Thyroid gland (tissue), 4 donors: ENCODE measurements at regions not wholly inside any gene's neighbourhood (a gene's known extent, or its start where the extent isn't known, plus 50 kb on each side); places are given as distances from the start of the nearest gene placed in this dataset.
"Not testable (repeated sequence)": the region's sequence is repeated elsewhere in the genome, so short reads cannot be mapped to it uniquely, and the experiment has no call there.

Source experiments
- DNase-seq, 2 donors: peaks; one replicate each; pipeline ENCODE4 v3.0.0-alpha.2; 2019
- H3K27ac ChIP-seq, 3 donors: fragments of 200-600 bp; sonication (generic); 1 replicate in 2 of 3; 2 replicates in 1 of 3; pipeline ENCODE4 v1.5.1; 2016 to 2019; ENCODE audit warnings: mild to moderate bottlenecking in 1 of 3, moderate library complexity in 1 of 3
- H3K27me3 ChIP-seq: fragments of 200-600 bp; sonication (generic); one replicate; pipeline ENCODE4 v1.5.1; 2019
- H3K36me3 ChIP-seq, 2 donors: fragments of 200-600 bp; sonication (generic); one replicate each; pipeline ENCODE4 v1.5.1; 2016 to 2019
- H3K4me1 ChIP-seq, 2 donors: fragments of 200-600 bp; sonication (generic); one replicate each; pipeline ENCODE4 v1.5.1; 2017 to 2019
- H3K4me3 ChIP-seq, 3 donors: fragments of 200-600 bp; sonication (generic); replicated peaks in 1 of 3; 1 replicate in 2 of 3; 2 replicates in 1 of 3; pipeline ENCODE4 v1.5.1; 2016; ENCODE audit warnings: mild to moderate bottlenecking in 1 of 3
- H3K9me3 ChIP-seq: fragments of 200-600 bp; sonication (generic); one replicate; pipeline ENCODE4 v1.5.1; 2017
- CTCF ChIP-seq, 6 experiments: fragments of 200-600 bp in 3 of 6; fragments of 450-650 bp in 3 of 6; sonication (generic) in 3 of 6; IDR thresholded peaks; one replicate each; pipeline ENCODE4 v1.5.1; 2016 to 2019; ENCODE audit warnings: antibody characterized with exemption in 6 of 6, mild to moderate bottlenecking in 2 of 6, inconsistent platforms in 1 of 6, moderate library complexity in 1 of 6
- POLR2A ChIP-seq, 2 donors: fragments of 450-650 bp; IDR thresholded peaks; one replicate each; pipeline ENCODE4 v1.6.1; 2017; ENCODE audit warnings: antibody characterized with exemption in 2 of 2, mild to moderate bottlenecking in 2 of 2, moderate library complexity in 1 of 2
- WGBS, 2 donors: methylation state at CpG; one replicate each; pipeline ENCODE4 v1.1.5; 2017; 5-methylcytosine and 5-hydroxymethylcytosine counted together
- intact Hi-C: fragments of 100-400 bp; cut with DNase I; formaldehyde crosslinking; loops from one replicate; pipeline ENCODE4 v1.15.1; 2023

- WGBS, 2 donors, result 44 to 60% methylated on average over 4 to 11 of the region's 15 CpGs
- no peak for DNase-seq
- Histone ChIP-seq H3K36me3 (no peaks in the 10 kb centered on the region), H3K9me3 (no peaks in the 10 kb centered on the region), H3K27me3 (no peaks in the 10 kb centered on the region), H3K4me3 (no peak overlapping the region), H3K27ac (no peak overlapping the region), H3K4me1 (peaks cover 0 to 4% of the 10 kb centered on the region in 2 donors)
- TF ChIP-seq POLR2A (IDR thresholded peaks at IDR 0.05) (no peak), CTCF (IDR thresholded peaks at IDR 0.05) (no peak)
- intact Hi-C loops, result no loop called here
These were observed 75.0 kb upstream of the FGF3 start for GRCh38 chr11:69894181-69894611.

- intact Hi-C loops, result no loop called here
- Histone ChIP-seq H3K36me3 (no peaks in the 10 kb centered on the region), H3K4me1 (peaks cover 0 to 4% of the 10 kb centered on the region in 2 donors), H3K4me3 (no peak overlapping the region), H3K27ac (no peak overlapping the region), H3K27me3 (no peaks in the 10 kb centered on the region), H3K9me3 (no peaks in the 10 kb centered on the region)
- DNase-seq, result no peak
- TF ChIP-seq CTCF (IDR thresholded peaks at IDR 0.05) (no peak), POLR2A (IDR thresholded peaks at IDR 0.05) (no peak)
- WGBS, 2 donors, result 72 to 74% methylated on average over 8 of the region's 8 CpGs
These were observed 75.4 kb upstream of the FGF3 start for GRCh38 chr11:69894648-69895047.

- intact Hi-C loops, result no loop called here
These were observed 77.0 kb upstream of the FGF3 start for GRCh38 chr11:69896250-69896649.

GRCh38 chr11:69898123-69898522 lies 78.9 kb upstream of the FGF3 start:
- Histone ChIP-seq H3K27me3 (no peaks in the 10 kb centered on the region), H3K9me3 (no peaks in the 10 kb centered on the region), H3K4me1 (no peaks in the 10 kb centered on the region), H3K36me3 (no peaks in the 10 kb centered on the region), H3K4me3 (no peak overlapping the region), H3K27ac (no peak overlapping the region)
- intact Hi-C loops, result no loop called here
- TF ChIP-seq CTCF (IDR thresholded peaks at IDR 0.05) (no peak), POLR2A (IDR thresholded peaks at IDR 0.05) (no peak)
- WGBS, 2 donors, result 70 to 80% methylated on average over 4 of the region's 4 CpGs
- no peak for DNase-seq

More at GRCh38 chr11:69896250-69896649, 77.0 kb upstream of the FGF3 start:
- TF ChIP-seq POLR2A (IDR thresholded peaks at IDR 0.05) (no peak), CTCF (IDR thresholded peaks at IDR 0.05) (no peak)
- no peak for DNase-seq
- no peaks in the 10 kb centered on the region for H3K9me3 ChIP-seq
- no peaks in the 10 kb centered on the region for H3K36me3 ChIP-seq
- no peak overlapping the region for H3K27ac ChIP-seq
- peaks cover 0 to 4% of the 10 kb centered on the region in 2 donors for H3K4me1 ChIP-seq
- H3K4me3 ChIP-seq, result no peak overlapping the region
- H3K27me3 ChIP-seq, result no peaks in the 10 kb centered on the region

- Histone ChIP-seq H3K9me3 (no peaks in the 10 kb centered on the region), H3K4me1 (no peaks in the 10 kb centered on the region), H3K4me3 (no peak overlapping the region), H3K36me3 (no peaks in the 10 kb centered on the region), H3K27me3 (no peaks in the 10 kb centered on the region), H3K27ac (no peak overlapping the region)
- DNase-seq, result no peak
- WGBS, 2 donors, result 66 to 80% methylated on average over 7 to 8 of the region's 9 CpGs
- TF ChIP-seq CTCF (IDR thresholded peaks at IDR 0.05), result no peak
- TF ChIP-seq POLR2A (IDR thresholded peaks at IDR 0.05), result no peak
- intact Hi-C loops, result no loop called here
These were observed 81.0 kb upstream of the FGF3 start for GRCh38 chr11:69899957-69900821.

- DNase-seq, H3K27me3 ChIP-seq, intact Hi-C loops, H3K4me3 ChIP-seq, H3K27ac ChIP-seq, H3K36me3 ChIP-seq, H3K9me3 ChIP-seq, H3K4me1 ChIP-seq: not testable (repeated sequence)
- WGBS, 2 donors, result 69 to 71% methylated on average over 5 of the region's 5 CpGs
These were observed 81.6 kb upstream of the FGF3 start for GRCh38 chr11:69900822-69901302.
